RWPE1 (cell line): ENCODE measurements at regions not wholly inside any gene's neighbourhood (a gene's known extent, or its start where the extent isn't known, plus 50 kb on each side); places are given as distances from the start of the nearest gene placed in this dataset.

Experiments used
- CTCF ChIA-PET: fragments of 350-600 bp; sonication (Branson Sonifier 250); formaldehyde crosslinking; extraction: SDS; loops from one replicate; lab custom pipeline; 2021; lab: Yijun Ruan, JAX
- POLR2A ChIA-PET: fragments of 400-600 bp; formaldehyde crosslinking; extraction: SDS; loops from one replicate; lab custom pipeline; 2020; ENCODE audit warnings: antibody characterized with exemption; ENCODE audit not compliant: low non-redundant PET; lab: Yijun Ruan, JAX
- DNase-seq: peaks from one replicate; pipeline ENCODE4 v3.0.0; 2012; ENCODE audit warnings: low spot score
- H3K27ac ChIP-seq: fragments of 450-650 bp; 2 replicates; pipeline ENCODE4 v1.5.1; 2017
- TF ChIP-seq, protein P1 (sequence below): fragments of 450-650 bp; conservative IDR thresholded peaks from 2 replicates; pipeline ENCODE4 v1.5.1; 2017; ENCODE audit warnings: low read depth, mild to moderate bottlenecking

DNA sequence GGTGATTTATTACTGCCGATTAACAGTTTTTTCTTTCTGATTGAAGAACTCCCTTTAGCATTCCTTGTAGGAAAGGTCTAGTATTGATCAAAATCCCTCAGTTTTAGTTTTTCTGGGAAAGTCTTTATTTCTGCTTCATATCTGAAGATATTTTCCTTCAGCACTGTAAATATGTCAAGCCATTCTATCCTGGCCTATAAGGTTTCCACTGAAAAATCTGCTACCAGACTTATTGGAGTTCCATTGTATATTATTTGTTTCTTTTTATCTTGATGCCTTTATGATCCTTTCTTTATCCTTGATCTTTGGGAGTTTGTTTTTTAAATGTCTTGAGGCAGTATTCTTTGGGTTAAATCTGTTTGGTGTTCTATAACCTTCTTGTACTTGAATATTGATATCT lies 55.0 kb upstream of the TMTC1 start:
- CTCF ChIA-PET, result no interaction called here
- DNase-seq, result no peak
- POLR2A ChIA-PET, result no interaction called here
- TF ChIP-seq, protein P1, sequence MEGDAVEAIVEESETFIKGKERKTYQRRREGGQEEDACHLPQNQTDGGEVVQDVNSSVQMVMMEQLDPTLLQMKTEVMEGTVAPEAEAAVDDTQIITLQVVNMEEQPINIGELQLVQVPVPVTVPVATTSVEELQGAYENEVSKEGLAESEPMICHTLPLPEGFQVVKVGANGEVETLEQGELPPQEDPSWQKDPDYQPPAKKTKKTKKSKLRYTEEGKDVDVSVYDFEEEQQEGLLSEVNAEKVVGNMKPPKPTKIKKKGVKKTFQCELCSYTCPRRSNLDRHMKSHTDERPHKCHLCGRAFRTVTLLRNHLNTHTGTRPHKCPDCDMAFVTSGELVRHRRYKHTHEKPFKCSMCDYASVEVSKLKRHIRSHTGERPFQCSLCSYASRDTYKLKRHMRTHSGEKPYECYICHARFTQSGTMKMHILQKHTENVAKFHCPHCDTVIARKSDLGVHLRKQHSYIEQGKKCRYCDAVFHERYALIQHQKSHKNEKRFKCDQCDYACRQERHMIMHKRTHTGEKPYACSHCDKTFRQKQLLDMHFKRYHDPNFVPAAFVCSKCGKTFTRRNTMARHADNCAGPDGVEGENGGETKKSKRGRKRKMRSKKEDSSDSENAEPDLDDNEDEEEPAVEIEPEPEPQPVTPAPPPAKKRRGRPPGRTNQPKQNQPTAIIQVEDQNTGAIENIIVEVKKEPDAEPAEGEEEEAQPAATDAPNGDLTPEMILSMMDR, result no peak
- H3K27ac ChIP-seq, result no peak overlapping the region
